ENCODE measurements at regions not wholly inside any gene's neighbourhood (a gene's known extent, or its start where the extent isn't known, plus 50 kb on each side); places are given as distances from the start of the nearest gene placed in this dataset.

GRCh38 chrX:20432048-20432447 is 165.3 kb upstream of the RPS6KA3 start:
- no peak overlapping the region for H3K4me3 ChIP-seq (ENCODE audit: low read depth, low read length)
- TF ChIP-seq CTCF (IDR thresholded peaks at IDR 0.05; ENCODE audit: low read depth, low read length, missing control alignments): no peak
- no peak for DNase-seq (ENCODE audit: low read depth)

GRCh38 chrX:20431486-20431885 is 164.8 kb upstream of the RPS6KA3 start:
- H3K4me3 ChIP-seq (ENCODE audit: low read depth, low read length): no peak overlapping the region
- no peak for TF ChIP-seq CTCF (IDR thresholded peaks at IDR 0.05; ENCODE audit: low read depth, low read length, missing control alignments)
- DNase-seq (ENCODE audit: low read depth): no peak

GRCh38 chrX:20427173-20427770 is 160.6 kb upstream of the RPS6KA3 start:
- H3K4me3 ChIP-seq (ENCODE audit: low read depth, low read length): no peak overlapping the region
- no peak for TF ChIP-seq CTCF (IDR thresholded peaks at IDR 0.05; ENCODE audit: low read depth, low read length, missing control alignments)
- DNase-seq (ENCODE audit: low read depth): no peak

- DNase-seq (ENCODE audit: low read depth): no peak
- TF ChIP-seq CTCF (IDR thresholded peaks at IDR 0.05; ENCODE audit: low read depth, low read length, missing control alignments): no peak
- no peak overlapping the region for H3K4me3 ChIP-seq (ENCODE audit: low read depth, low read length)
Observed at GRCh38 chrX:20421697-20422096, 155.0 kb upstream of the RPS6KA3 start.

GRCh38 chrX:20421275-20421674 is 154.6 kb upstream of the RPS6KA3 start:
- no peak overlapping the region for H3K4me3 ChIP-seq (ENCODE audit: low read depth, low read length)
- no peak for DNase-seq (ENCODE audit: low read depth)
- TF ChIP-seq CTCF (IDR thresholded peaks at IDR 0.05; ENCODE audit: low read depth, low read length, missing control alignments): no peak

- DNase-seq (ENCODE audit: low read depth): no peak
- no peak for TF ChIP-seq CTCF (IDR thresholded peaks at IDR 0.05; ENCODE audit: low read depth, low read length, missing control alignments)
- no peak overlapping the region for H3K4me3 ChIP-seq (ENCODE audit: low read depth, low read length)
Observed at GRCh38 chrX:20420058-20420457, 153.3 kb upstream of the RPS6KA3 start.

GRCh38 chrX:20418379-20419150 is 151.9 kb upstream of the RPS6KA3 start:
- no peak for TF ChIP-seq CTCF (IDR thresholded peaks at IDR 0.05; ENCODE audit: low read depth, low read length, missing control alignments)
- no peak for DNase-seq (ENCODE audit: low read depth)
- H3K4me3 ChIP-seq (ENCODE audit: low read depth, low read length): no peak overlapping the region

Measured in GM12864 (cell line).